ENCODE measurements at regions not wholly inside any gene's neighbourhood (a gene's known extent, or its start where the extent isn't known, plus 50 kb on each side); places are given as distances from the start of the nearest gene placed in this dataset.

DNA sequence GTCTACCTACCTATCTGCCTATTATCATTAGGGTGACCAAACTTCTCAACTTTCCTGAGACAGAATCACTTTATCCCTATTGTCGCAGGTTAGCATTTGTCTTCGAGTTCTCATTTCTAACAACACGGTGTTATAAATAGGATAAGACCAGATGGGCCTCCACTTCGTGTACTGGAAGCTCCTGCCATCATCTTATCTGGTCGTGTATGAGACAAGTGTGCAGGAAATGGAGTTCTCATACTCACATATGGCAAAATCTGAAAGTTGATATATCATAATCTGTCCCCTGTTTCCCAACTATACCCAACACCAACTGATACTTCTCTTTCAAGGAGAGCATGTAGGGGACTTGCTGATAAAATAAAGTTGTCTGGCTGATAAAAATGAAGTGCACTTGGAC is 287.4 kb upstream of the FOXK1 start:
- intact Hi-C loops (cut with DNase I; ENCODE audit: low total_unique reads), result no loop called here
- DNase-seq (ENCODE audit: low spot score in 2 of 2), result no peak
- 76 to 81% methylated on average over 5 of the region's 5 CpGs for WGBS, 2 donors
- no peak overlapping the region for H3K4me3 ChIP-seq (ENCODE audit: low read depth, poor library complexity, severe bottlenecking)
- no peak for TF ChIP-seq CTCF (IDR thresholded peaks at IDR 0.05)
- no peak for TF ChIP-seq POLR2A (IDR thresholded peaks at IDR 0.05)

DNA sequence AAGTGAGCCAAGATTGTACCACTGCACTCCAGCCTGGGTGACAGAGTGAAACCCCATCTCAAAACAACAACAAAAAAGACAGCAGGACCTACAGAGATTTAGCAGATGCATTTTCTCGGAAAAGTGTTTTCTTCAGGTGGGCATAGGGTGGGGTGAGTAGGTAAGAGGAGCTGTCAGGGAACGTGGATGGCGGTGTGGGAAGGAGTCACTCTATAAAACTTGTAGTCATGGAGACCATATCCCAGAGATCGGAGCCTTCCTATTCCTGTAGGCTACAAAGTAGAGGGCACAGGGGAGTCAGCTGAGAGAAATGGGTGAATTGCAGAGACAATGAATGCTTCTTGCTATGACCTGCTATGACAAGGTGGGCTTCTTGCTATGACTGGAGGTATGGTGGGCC is 283.0 kb upstream of the FOXK1 start:
- 83 to 90% methylated on average over 4 of the region's 4 CpGs for WGBS, 2 donors
- no peak overlapping the region for H3K4me3 ChIP-seq (ENCODE audit: low read depth, poor library complexity, severe bottlenecking)
- TF ChIP-seq CTCF (IDR thresholded peaks at IDR 0.05) (no peak), POLR2A (IDR thresholded peaks at IDR 0.05) (no peak)
- DNase-seq (ENCODE audit: low spot score in 2 of 2), result no peak
- intact Hi-C loops (cut with DNase I; ENCODE audit: low total_unique reads), result no loop called here

- peak in 1 of 2 donors; percentile 48 for DNase-seq (ENCODE audit: low spot score in 2 of 2)
These were observed 282.5 kb upstream of the FOXK1 start for GRCh38 chr7:4399596-4399995.

DNA sequence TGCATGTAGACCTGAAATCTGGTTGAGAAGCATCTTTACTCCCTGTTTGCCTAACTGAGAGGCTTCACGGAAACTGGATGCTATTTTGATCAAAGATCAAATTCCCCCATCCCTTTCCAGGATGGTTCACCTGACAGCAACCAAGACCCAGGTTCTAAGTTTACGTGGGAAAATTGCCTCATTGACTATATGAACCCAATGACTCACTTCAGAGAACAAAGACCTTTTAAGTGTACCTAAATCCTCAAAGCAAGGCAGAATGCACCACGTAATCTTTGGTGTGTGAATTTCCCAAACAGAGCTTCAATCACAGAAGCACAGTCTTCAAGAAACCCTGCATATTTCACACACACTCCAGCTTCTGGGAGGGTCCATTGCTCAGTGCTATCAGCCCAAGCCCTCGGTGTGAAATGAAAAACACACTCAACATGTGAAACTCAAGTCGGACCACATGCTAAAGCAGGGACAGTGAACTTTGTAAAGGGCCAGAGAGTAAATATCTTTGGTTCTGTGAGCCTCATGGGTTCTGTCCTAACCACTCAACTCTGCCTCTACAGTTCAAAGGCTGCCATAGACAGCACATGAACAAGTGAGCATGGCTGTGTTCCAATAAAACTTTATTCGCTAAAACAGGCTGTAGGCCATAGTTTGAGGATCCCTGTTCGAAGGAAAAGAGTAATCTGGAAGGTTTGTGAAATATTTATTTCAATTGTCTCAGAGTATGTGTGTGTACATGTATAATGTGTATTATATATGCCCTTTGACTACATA is 275.6 kb upstream of the FOXK1 start:
- no peak overlapping the region for H3K4me3 ChIP-seq (ENCODE audit: low read depth, poor library complexity, severe bottlenecking)
- 77 to 83% methylated on average over 7 of the region's 7 CpGs for WGBS, 2 donors
- DNase-seq (ENCODE audit: low spot score in 2 of 2), result no peak
- intact Hi-C loops (cut with DNase I; ENCODE audit: low total_unique reads), result no loop called here
- no peak for TF ChIP-seq CTCF (IDR thresholded peaks at IDR 0.05)
- no peak for TF ChIP-seq POLR2A (IDR thresholded peaks at IDR 0.05)

More at GRCh38 chr7:4399596-4399995, 282.5 kb upstream of the FOXK1 start:
- WGBS, 2 donors, result 88 to 90% methylated on average over 8 of the region's 8 CpGs
- no peak overlapping the region for H3K4me3 ChIP-seq (ENCODE audit: low read depth, poor library complexity, severe bottlenecking)
- intact Hi-C loops (cut with DNase I; ENCODE audit: low total_unique reads), result no loop called here
- TF ChIP-seq CTCF (IDR thresholded peaks at IDR 0.05) (no peak), POLR2A (IDR thresholded peaks at IDR 0.05) (no peak)

DNA sequence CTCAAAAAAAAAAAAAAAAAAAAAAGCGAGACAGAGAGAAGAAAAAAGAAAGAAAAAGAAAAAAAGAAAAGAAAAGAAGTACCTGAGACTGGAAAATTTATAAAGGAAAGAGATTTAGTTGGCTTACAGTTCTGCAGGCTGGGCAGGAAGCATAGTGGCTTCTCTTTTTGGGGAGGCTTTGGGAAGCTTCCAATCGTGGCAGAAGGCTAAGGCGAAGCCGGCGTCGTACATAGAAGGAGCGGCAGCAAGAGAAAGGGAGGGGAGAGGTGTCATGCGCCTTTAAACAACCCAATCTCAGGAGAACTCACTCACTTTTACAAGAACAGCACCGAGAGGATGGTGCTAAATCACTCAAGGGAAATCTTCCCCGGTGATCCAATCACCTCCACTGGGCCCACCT is 272.1 kb upstream of the FOXK1 start:
- WGBS, 2 donors, result 81 to 82% methylated on average over 10 of the region's 10 CpGs
- intact Hi-C loops (cut with DNase I; ENCODE audit: low total_unique reads), result no loop called here
- DNase-seq (ENCODE audit: low spot score in 2 of 2), result no peak
- no peak overlapping the region for H3K4me3 ChIP-seq (ENCODE audit: low read depth, poor library complexity, severe bottlenecking)
- no peak for TF ChIP-seq CTCF (IDR thresholded peaks at IDR 0.05)
- no peak for TF ChIP-seq POLR2A (IDR thresholded peaks at IDR 0.05)

Measured in lower leg skin (tissue), 4 donors.